ENCODE measurements at regions not wholly inside any gene's neighbourhood (a gene's known extent, or its start where the extent isn't known, plus 50 kb on each side); places are given as distances from the start of the nearest gene placed in this dataset.

GRCh38 chr2:240287011-240287410 lies 146.6 kb upstream of the OTOS start:
- Histone ChIP-seq H4K20me1 (ENCODE audit: insufficient read depth, poor library complexity, severe bottlenecking) (no peaks in the 10 kb centered on the region), H2AFZ (no peak overlapping the region), H3K27me3 (no peaks in the 10 kb centered on the region), H3K79me2 (no peaks in the 10 kb centered on the region), H3K4me2 (no peak overlapping the region), H3K9me3 (ENCODE audit: low read depth) (no peaks in the 10 kb centered on the region), H3K36me3 (replicated peaks; ENCODE audit: insufficient read depth, low read depth) (no peaks in the 10 kb centered on the region), H3K27ac (no peak overlapping the region), H3K9me2 (replicated peaks; ENCODE audit: insufficient read depth) (no peaks in the 10 kb centered on the region), H3K4me3 (no peak overlapping the region), H3K4me1 (ENCODE audit: insufficient read depth) (no peaks in the 10 kb centered on the region)
- WGBS (ENCODE audit: low lambda C conversion rate, missing lambda C conversion rate), result 90% methylated on average over 14 of the region's 14 CpGs
- no peak for DNase-seq (ENCODE audit: low spot score)
- TF ChIP-seq EZH2phosphoT487 (IDR thresholded peaks at IDR 0.05; ENCODE audit: low read depth, severe bottlenecking, unreplicated experiment) (no peak), CTCF (IDR thresholded peaks at IDR 0.05; ENCODE audit: poor library complexity) (no peak), EZH2 (IDR thresholded peaks at IDR 0.05; ENCODE audit: borderline replicate concordance) (no peak)

- TF ChIP-seq CTCF (IDR thresholded peaks at IDR 0.05; ENCODE audit: poor library complexity), result no peak
- no peak for TF ChIP-seq EZH2 (IDR thresholded peaks at IDR 0.05; ENCODE audit: borderline replicate concordance)
- TF ChIP-seq EZH2phosphoT487 (IDR thresholded peaks at IDR 0.05; ENCODE audit: low read depth, severe bottlenecking, unreplicated experiment), result no peak
- WGBS (ENCODE audit: low lambda C conversion rate, missing lambda C conversion rate), result 86% methylated on average over 11 of the region's 11 CpGs
- no peaks in the 10 kb centered on the region for H3K4me1 ChIP-seq (ENCODE audit: insufficient read depth)
Measured at GRCh38 chr2:240287496-240288086, 147.1 kb upstream of the OTOS start.

GRCh38 chr2:240288087-240288521 lies 147.4 kb upstream of the GPC1 start:
- no peak overlapping the region for H3K27ac ChIP-seq
- no peaks in the 10 kb centered on the region for H3K4me1 ChIP-seq (ENCODE audit: insufficient read depth)
- no peaks in the 10 kb centered on the region for H3K79me2 ChIP-seq
- H3K9me2 ChIP-seq (replicated peaks; ENCODE audit: insufficient read depth), result no peaks in the 10 kb centered on the region
- H3K36me3 ChIP-seq (replicated peaks; ENCODE audit: insufficient read depth, low read depth), result no peaks in the 10 kb centered on the region
- H3K4me2 ChIP-seq, result no peak overlapping the region
- H2AFZ ChIP-seq, result no peak overlapping the region
- no peak overlapping the region for H3K4me3 ChIP-seq
- H3K27me3 ChIP-seq, result no peaks in the 10 kb centered on the region
- no peak for DNase-seq (ENCODE audit: low spot score)
- H4K20me1 ChIP-seq (ENCODE audit: insufficient read depth, poor library complexity, severe bottlenecking), result no peaks in the 10 kb centered on the region
- no peaks in the 10 kb centered on the region for H3K9me3 ChIP-seq (ENCODE audit: low read depth)
- WGBS (ENCODE audit: low lambda C conversion rate, missing lambda C conversion rate), result 88% methylated on average over 7 of the region's 7 CpGs
- TF ChIP-seq CTCF (IDR thresholded peaks at IDR 0.05; ENCODE audit: poor library complexity) (no peak), EZH2 (IDR thresholded peaks at IDR 0.05; ENCODE audit: borderline replicate concordance) (no peak), EZH2phosphoT487 (IDR thresholded peaks at IDR 0.05; ENCODE audit: low read depth, severe bottlenecking, unreplicated experiment) (no peak)

More at GRCh38 chr2:240287496-240288086, 147.1 kb upstream of the OTOS start:
- Histone ChIP-seq H3K9me3 (ENCODE audit: low read depth) (no peaks in the 10 kb centered on the region), H3K27ac (no peak overlapping the region), H2AFZ (no peak overlapping the region), H3K27me3 (no peaks in the 10 kb centered on the region), H3K4me2 (no peak overlapping the region), H3K4me3 (no peak overlapping the region), H3K79me2 (no peaks in the 10 kb centered on the region), H3K36me3 (replicated peaks; ENCODE audit: insufficient read depth, low read depth) (no peaks in the 10 kb centered on the region), H3K9me2 (replicated peaks; ENCODE audit: insufficient read depth) (no peaks in the 10 kb centered on the region), H4K20me1 (ENCODE audit: insufficient read depth, poor library complexity, severe bottlenecking) (no peaks in the 10 kb centered on the region)
- no peak for DNase-seq (ENCODE audit: low spot score)
